Left hindlimb (tissue), 1 donor: ENCODE measurements at regions not wholly inside any gene's neighbourhood (a gene's known extent, or its start where the extent isn't known, plus 50 kb on each side); places are given as distances from the start of the nearest gene placed in this dataset.
"Not testable (repeated sequence)": the region's sequence is repeated elsewhere in the genome, so short reads cannot be mapped to it uniquely, and the experiment has no call there.

ENCODE experiments used
- DNase-seq: peaks from one replicate; pipeline ENCODE4 v3.0.0-alpha.2; 2018

DNA sequence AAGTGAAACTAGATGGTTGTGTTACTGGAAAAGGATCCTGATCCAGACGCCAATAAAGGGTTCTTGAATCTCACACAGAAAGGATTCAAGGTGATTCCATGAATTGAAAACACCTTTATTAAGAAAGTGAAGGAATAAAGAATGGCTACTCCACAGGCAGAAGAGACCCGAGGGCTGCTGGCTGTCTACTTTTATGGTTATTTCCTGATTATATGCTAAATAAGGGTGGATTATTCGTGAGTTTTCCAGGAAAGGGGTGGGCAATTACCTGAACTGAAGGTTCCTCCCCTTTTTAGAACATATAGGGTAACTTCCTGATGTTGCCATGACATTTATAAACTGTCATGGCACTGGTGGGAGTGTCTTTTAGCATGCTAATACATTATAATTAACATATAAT is 50.9 kb upstream of the WARS2 start:
- no peak for DNase-seq

DNA sequence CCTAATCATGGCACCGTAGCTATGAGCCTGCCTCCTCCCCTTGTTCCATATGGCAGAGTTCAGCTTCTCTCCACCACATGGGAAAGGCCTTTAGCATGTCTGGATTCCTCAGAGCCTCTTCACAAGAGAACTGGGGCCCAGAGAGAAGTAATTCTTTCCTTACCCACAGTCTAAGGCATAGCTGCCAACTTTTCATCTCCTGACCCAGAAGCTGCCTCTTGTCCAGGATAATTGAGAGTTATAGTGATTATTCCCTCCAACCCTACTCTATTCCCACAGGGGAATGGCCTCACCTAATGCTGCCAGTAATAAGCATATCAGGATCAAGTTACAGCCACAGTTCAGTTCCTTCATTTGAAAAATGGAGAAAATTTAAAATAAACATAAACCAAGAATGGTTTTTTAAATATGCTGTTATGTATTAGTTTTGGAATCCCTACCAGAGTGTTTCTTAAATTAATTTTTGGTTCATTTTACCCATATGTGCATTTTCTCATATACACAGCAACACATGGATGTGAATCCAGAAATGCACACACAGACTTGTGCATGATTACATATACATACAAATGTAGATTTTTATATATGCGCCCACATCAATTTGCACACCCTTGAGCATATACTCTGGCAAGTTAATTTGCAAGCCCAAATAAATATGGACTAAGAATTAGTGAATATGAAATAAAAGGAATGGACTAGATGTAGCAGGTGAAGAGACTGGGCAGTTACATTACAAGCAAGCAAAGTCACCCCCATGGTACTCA is 63.9 kb upstream of the WARS2 start:
- no peak for DNase-seq

DNA sequence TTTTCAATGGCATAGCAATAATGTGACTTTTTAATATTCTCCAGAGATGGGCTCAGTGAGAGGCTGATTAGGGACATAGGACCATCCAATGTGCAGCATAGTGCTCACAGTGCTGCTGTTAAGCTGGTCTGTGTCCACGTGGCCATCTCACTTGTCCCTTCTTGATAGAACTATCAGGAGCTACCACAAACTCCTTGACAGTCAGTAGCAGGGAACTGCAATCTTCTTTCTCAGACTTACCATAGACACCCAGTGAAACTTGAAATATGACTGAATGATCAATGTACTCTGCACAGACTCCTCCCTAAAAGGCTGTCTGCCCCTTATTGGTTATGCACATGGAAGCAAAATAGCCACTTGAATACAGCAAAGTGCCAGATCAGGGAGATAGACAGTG is 64.5 kb upstream of the WARS2 start:
- DNase-seq = no peak

DNA sequence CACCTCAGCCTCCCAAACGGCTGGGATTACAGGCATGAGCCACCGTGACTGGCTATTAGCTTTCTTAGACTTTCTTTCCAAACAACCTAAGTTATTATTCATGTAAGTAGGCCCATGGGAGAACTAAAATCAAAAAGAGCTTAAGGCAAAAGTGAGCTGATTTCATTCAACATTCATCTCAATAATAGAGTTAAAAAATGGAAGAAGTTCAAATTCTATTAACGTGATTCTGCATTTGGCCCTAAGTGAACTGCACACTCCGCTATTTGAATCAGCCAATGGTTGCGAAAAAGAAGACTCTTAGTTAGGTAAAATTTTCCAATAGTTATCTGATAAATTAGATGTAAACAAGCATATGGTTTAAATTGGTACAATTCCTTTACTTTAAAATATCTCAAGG is 68.6 kb upstream of the WARS2 start:
- no peak for DNase-seq

DNA sequence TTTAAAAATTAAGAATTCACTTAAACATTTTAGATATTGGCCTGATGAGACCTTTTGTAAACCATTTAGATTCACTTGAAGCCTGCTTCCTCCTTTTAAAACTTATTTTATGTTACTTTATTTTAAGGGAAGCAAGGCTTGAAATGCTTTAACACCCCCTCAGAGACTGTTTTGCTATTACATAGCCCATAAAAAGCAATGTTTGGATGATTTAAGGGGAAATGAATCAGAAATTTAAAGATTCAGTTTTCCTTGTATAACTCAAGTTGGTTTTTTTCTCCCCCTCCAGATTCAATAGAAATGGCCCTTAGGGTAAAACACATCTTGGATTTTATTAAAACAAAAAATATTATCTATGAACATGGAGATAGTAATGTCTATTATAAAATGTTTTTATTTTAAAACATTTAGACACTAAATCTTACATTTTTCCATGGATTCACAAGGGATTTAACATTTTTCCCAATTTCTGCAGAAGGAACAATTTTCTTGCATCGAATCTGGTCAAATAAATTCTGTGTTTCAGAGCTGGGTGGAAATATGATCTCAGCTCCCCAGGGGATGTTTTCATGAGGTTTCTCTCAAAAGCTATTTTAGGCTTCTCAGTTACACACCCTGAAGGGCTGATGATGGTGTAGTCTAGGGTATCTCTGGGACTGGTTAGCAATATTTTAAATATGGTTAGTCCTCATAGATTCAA is 69.3 kb upstream of the WARS2 start:
- DNase-seq = no peak

DNA sequence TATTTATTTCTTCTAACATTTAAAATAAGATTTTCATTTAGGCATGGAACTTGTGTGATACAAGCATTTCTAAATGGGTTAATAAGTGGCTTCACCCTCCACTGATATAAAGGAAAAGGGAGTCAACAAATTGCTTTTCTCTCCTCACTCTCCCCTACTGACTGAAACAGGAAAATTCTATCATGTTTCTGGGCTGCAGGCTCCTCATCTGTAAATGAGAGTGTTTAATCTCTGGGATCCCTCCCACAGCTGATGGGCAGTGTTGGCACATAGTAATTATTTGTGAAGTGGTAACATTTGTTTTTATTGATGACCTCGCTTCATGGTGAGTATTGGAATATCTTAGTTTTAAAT is 69.8 kb upstream of the WARS2 start:
- DNase-seq = no peak

DNA sequence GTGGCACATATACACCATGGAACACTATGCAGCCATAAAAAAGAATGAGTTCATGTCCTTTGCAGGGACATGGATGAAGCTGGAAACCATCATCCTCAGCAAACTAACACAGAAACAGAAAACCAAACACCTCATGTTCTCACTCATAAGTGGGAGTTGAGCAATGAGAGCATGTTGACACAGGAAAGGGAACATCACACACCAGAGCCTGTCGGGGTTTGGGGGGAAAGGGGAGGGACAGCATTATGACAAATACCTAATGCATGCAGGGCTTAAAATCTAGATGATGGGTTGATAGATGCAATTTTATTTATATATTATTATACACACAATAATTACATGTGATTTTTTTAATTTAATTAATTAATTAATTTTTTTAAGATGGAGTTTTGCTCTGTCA is 72.8 kb upstream of the WARS2 start:
- DNase-seq = not testable (repeated sequence)

DNA sequence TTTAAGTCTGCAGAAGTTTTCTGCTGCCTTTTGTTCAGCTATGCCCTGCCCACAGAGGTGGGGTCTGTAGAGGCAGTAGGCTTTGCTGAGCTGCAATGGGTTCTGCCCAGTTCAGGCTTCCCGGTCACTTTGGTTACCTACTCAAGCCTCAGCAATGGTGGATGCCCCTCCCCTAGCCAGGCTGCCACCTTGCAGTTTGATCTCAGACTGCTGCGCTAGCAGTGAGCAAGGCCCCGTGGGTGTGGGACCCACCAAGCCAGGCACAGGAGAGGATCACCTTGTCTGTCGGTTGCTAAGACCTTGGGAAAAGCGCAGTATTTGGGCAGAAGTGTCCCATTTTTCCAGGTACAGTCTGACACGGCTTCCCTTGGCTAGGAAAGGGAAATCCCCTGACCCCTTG is 74.5 kb upstream of the WARS2 start:
- not testable (repeated sequence) for DNase-seq

DNA sequence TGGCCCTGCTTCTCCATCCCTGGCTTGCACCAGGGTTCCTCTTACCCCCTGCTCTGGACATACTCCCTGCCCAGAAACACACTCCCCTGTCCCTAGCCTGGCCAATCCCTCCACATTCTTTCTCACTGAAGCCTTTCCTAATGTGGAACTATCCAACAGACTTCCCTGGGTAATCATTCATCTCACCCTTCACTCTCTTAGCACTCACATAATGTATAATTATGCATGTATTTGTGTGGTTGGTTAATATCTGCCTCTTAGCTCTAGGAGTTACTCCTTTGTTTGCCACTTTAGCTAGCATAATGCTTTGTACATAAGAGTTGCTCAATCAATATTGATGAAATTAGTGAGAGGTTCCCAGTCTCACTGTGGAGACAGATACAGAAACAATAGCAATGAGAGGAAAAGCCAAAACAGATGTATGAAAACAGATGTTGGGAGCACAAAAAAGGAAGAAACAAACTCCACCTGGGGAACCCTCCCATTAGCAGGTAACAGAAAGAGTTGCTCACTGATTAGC is 76.9 kb upstream of the WARS2 start:
- no peak for DNase-seq

DNA sequence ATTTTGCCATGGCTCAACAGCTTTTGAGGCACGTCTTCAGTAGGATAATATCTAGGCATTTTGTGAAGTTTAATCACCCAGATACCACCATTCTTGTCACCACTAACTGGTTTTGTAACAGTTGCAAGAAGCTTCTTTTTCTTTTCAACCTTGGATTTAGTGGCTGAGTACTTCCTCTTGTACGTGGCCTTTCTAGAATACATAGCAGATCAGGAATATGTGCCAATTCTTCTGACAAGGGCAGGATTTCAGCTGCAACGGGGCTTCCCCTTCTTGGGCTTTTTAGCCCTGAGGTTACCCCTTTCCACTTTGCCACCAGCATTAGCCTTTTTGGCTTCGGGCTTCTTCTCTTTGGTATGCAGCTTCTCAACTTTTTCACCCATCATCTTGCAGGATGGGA is 79.3 kb upstream of the WARS2 start:
- no peak for DNase-seq

DNA sequence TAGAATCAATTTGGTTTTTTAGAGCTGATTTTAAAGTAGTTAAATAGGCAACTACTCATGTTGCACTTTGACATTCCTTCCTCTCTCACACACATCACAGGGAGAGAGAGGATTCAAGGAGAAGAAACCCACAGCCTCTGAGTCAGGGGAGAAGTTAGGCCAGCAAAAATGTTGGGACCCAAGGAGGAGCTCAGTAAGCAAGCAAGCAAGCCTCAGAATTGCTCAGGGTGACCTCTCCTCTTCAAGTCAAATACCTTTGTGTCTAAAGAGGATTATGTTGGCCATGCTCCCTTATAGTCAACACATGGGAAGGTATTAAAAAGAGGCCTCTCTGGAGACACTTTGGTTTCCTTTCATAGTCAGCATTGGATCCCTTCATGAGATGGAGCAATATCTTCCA is 80.5 kb upstream of the WARS2 start:
- DNase-seq = no peak

DNA sequence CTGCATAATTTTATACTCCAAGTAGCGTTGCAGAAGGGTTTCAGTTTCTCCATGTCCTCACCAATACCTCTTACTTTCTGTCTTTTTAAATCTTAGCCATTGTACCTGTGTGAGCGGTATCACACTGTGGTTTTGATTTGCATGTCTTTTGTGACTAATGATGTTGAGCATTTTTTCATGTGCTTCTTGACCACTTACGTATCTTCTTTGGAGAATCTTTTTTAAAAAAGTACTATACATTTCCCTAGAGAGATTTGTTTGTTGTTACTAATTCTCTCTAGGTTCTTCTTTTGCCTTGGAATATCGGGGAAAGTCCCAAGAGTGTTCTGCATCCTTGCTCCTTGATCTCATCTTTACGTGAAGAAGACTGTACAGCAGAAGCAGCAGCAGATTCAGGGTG is 81.8 kb upstream of the WARS2 start:
- DNase-seq = no peak

DNA sequence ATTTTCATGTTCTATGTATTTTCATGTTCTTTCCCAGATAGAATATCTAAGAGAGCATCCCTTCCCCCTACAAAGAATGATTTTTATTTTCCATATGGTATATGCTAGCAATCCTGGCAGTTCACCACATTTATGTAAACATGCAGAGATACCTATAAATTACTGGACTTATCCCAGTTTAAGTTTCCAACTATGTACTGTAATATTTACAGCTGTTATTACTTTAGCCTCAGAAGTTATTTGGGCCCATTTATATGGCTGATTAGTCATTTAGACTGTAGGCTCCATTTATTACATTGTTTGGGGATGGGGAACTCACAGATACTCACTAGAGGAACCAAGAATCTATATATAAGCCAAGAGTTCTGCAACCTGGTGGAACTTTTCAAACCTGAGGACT is 84.8 kb upstream of the WARS2 start:
- DNase-seq = no peak

DNA sequence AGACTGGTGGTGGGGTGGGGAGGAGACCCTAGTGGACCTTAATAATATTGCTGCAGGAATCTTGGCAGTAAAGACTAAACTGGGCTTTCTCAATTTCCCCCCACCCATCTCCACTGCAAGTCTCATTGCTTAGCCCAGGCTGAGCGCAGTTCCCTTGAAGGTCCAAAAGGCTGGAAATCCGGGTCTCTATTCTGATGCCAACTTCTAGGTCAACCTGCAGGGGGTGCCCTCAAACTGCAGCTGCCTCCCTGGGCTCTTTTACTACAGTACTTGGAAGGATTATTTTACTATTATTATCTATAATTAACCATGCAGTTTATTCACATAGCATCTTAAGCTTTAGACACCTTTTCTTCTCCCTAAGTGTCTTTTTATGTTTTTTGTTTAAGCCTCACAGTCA is 85.4 kb upstream of the WARS2 start:
- DNase-seq = peak; percentile 26

DNA sequence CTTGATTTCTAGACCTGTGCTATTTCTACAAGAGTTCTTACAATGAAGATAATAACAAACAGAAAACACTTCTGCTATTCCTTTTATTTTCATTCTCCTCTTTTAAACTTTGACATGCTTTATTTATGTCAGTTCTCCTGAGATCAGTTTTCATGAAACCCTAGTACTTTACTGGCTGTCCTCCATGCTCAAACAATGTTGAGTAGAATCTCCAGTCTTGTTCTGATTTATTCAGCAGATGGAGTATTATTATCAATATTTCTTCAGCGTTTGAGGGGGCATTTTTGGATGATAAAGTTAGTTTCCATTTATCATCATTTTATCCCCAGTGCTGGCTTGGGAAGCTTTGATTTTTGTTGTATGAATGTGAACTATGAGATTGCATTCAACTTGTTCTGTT is 85.9 kb upstream of the WARS2 start:
- no peak for DNase-seq

DNA sequence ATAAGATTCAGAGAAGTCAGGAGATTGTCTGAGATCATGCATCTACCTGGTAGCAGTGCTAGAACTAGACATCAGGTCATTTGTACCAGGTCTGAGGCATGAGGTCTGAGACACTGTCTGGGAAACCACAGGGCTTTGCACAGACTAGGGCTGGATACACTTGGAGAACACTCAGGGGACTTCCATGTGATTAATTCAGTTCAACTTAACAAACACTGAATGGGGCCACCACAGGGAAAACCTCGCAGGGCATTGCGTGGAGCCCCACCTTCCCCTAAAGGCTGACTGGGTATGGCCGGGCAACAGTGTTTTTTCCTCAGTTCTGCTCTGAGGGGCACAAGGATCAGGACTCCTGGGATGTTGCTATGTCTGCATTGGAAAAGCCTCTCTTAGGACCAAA is 86.5 kb upstream of the WARS2 start:
- no peak for DNase-seq

DNA sequence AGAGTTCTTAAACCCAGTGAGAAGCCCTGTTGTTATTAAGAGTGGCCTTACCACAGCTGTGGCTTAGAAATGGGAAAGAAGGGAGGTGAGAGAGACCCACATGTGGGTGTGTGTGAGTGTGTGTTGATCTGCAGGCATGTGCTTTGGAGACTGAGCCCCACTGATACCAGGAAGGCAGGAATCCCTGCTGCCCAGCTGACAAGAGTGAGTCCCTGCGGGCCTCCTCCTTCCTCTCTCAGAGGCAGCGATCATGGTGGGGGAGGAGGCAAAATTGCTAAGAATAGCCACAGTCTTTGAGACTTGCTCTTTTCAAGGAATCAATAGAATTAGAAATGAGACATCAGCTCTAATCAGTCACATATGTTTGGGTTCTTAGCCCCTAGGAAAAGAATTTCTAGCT is 87.0 kb upstream of the WARS2 start:
- DNase-seq = peak; percentile 42

DNA sequence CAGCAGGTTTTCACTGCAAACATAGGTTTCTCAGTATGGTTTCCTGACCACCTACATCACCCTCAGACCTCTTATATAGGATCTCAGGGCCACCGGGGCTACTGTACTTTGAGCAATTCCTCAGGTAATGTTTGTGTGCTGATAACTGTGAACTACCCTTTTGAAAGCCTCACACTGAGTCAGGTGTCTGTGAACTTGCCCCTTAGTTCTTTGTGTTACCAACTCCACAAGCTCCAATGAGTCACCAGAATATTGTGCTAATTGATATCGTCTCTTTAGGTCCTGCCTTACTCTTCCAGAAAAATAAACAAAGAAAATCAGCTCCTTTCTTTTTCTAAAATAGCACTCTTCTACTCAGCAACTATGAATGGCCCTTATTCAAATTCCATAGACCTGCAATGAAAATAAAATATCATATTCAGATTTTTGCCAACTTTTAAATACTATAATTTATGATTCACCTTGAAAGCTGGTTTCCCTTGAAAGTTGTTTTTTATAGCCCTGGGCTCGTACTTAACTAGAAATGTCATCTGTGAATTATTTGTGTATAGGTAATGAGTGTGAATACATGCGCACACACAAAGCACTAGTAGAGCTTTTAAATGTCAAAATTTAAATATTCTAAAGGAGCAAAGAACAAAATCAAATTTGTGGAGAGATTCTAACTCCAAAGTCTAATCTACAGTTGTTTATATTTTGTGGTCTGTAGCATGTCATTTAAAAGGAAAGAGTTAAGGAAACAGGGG is 88.1 kb upstream of the WARS2 start:
- no peak for DNase-seq

DNA sequence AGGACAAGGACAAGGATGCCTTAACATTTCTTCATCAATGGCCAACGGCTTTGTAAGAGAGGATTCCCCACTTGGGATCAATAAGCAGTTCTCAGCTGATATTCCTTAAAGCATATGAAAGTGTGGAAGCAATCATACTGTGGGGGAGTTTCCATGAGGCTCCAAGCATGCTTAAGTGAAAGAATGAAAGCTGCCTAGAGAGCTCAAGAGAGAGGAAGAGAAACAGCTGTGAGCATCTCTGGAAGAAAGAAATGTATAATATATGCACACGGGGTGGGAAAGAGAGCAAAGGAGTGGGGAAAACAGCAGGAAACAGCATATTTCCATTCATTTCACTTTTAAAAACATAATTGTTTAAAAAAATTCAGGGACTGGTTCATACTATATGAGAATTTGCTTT is 94.7 kb upstream of the WARS2 start:
- no peak for DNase-seq

DNA sequence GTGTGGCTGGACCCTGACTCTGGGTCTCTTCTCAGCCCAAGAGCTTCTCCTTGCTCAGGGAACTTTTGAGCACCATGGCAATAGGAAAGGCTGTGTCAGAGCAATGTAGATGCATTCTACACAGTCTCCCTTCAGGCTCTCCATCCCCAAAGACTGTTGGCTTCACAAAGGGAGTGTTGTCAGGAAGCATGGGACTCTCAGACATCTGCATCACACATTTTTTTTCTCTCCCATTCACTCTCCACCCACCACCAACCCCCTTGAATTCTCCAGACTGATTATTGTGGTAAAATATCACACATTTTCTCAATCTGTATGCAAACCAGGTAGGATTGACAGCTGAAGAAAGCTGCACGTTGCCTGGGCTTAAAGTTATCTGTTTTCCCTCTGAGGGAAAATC is 105.4 kb upstream of the WARS2 start:
- DNase-seq = no peak

DNA sequence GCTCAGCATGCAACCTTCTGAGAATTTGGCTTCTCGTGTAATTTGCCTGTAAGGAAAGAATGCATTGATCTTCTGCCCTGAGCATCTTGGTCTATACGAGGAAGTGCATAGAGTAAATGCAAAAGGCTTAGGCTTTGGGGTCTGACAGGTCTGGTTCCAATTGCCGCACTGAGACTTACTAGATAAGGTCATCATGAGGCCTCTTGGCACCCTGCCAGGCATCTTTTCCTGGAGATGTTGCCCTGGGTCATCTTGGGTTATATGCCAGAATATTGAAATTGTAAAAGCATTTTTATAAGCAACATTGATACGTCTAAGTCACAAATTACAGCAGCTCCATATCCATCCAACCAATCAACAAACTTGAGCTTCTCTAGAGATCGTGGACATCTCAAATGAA is 108.8 kb upstream of the WARS2 start:
- DNase-seq = no peak

DNA sequence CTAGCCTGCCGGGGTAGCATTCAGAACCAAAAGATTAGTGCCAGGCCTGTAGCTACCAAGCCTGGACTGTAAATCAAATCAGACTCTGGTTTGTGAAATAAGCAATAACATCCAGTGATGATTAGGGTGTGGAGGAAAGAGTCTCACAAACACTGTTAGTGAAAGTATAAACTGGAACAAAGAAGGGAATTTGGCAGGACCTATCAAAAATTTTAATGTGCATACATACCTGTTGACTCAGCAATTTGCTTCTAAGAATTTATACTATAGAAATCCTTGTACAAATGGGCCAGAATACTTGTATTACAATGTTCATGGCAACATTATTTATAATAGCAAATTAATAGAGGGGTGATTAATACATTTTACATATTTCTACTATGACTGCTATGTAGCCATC is 109.8 kb upstream of the WARS2 start:
- DNase-seq = no peak

DNA sequence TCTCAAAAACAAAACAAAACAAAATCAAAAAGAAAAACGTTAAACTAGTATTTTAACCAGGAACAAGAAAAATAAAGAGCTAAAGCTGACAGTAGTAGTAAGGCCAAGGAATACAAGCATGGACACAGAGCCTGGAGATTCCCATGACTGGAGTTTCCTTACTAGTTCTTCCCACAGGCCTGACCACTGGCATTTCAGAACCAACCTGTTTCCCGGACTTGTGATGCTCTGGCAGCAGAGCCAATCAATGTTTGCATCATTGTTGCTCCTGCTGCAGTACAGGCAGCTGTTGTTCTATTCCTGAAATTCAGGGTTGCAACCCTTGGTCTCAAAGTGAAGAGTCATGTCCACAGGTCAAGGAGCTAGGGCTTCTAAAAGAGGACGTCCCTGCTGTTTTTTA is 111.3 kb upstream of the WARS2 start:
- no peak for DNase-seq

DNA sequence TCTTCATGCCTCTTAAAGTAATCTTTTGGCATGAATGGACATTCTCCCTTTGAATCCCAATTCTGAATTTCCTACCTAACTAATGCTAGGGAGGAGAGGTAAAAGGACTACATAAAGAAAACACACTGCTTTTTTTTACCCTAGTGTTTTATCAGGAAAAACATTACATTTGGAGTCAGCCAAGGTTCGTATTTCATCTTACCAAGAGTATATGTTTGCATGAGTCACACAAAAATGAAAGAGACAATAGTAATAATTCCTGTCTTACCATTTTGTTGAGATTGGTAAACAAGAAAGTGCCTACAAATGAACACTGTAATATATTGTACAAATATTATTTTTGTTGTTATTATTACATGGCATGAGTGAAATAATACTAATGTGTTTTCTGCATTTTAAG is 112.9 kb upstream of the WARS2 start:
- no peak for DNase-seq
